T follicular helper cell (primary cell): ENCODE measurements at regions not wholly inside any gene's neighbourhood (a gene's known extent, or its start where the extent isn't known, plus 50 kb on each side); places are given as distances from the start of the nearest gene placed in this dataset.
A peak's percentile ranks its signal among the peaks of the same experiment; 100 is the strongest.

Experiments used
- DNase-seq: peaks from one replicate; pipeline ENCODE4 v3.0.0-alpha.2; 2020; ENCODE audit warnings: low read depth

DNA sequence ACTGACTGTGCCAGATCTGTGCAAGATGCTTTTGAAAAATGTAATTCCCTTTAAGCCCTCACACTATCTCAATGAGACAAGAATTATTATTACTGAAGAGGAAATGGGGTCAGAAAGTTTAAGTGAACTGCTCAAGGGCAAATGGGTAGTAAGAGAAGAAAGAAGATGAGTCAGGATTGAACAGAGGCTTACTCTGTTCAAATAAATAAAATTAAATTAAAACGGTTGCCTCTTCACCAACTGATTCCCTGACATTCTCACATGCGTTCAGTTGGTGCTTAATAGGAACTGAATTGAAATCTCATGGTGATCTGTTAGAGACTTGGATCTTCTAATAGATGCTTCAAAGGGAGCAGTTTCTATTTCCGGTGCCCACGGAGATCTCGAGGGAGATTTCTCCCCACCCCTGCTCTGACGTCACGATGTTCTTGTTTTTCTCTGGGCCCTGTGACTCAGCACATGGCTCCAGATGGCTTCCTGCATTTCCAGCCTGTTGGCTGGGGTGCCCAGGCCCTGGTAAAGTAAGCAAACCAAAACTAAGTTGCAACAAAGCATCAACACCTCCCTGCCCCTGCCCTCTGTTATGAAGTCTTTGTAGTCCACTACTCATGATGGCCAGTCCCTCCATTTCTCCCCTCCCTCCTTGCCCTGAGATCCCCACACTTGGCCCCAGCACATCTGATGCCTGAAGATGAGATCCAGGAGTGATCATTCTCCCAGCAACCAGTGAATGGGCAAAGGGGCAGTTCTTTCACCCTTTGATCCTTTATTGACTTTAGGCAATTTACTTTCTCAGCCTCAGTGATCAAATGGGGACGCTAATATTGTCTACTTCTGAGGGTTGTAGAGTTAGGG is 106.1 kb upstream of the CPEB4 start:
- DNase-seq = peak; percentile 59

DNA sequence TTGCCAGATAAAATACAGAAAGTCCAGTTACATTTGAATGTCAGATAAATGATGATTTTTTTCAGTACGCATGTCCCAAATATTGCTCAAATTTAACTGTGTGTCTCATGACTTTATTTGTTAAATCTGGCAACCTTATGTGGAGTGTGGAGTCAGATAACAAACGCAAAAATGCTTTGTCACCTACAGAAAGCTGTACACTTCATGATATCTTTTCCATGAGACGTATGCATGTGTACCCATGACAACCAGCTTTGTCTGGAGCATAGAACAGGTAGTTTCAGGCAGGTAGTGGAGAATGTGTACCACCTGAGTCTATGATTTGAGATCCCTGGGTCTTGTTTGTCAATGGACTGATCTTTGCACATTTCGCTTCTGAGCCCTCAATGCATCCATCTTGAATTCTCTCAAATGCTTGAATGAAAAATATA is 105.5 kb upstream of the CPEB4 start:
- no peak for DNase-seq

GRCh38 chr5:173783371-173783770 is 104.8 kb upstream of the CPEB4 start:
- no peak for DNase-seq

DNA sequence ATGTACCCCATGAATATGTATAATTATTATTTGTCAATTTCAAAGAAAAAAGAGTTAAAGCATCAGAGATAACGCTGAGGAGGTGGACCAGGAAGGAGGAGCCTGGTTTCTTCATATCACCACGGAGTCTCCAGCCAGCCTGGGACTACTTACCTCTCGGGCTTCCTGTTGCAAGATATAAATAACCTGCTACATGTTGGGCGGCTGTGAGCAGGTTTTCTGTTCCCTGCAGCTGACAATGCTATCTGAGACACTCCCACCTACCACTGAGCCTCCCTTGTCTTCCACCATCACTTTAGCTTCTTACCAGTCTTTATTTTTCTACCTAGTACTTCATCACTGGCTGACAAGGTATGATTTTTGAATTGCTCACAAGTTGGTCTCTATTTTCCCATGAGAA is 102.7 kb upstream of the CPEB4 start:
- DNase-seq = no peak

- no peak for DNase-seq
Observed at GRCh38 chr5:173785866-173786265, 102.3 kb upstream of the CPEB4 start.

DNA sequence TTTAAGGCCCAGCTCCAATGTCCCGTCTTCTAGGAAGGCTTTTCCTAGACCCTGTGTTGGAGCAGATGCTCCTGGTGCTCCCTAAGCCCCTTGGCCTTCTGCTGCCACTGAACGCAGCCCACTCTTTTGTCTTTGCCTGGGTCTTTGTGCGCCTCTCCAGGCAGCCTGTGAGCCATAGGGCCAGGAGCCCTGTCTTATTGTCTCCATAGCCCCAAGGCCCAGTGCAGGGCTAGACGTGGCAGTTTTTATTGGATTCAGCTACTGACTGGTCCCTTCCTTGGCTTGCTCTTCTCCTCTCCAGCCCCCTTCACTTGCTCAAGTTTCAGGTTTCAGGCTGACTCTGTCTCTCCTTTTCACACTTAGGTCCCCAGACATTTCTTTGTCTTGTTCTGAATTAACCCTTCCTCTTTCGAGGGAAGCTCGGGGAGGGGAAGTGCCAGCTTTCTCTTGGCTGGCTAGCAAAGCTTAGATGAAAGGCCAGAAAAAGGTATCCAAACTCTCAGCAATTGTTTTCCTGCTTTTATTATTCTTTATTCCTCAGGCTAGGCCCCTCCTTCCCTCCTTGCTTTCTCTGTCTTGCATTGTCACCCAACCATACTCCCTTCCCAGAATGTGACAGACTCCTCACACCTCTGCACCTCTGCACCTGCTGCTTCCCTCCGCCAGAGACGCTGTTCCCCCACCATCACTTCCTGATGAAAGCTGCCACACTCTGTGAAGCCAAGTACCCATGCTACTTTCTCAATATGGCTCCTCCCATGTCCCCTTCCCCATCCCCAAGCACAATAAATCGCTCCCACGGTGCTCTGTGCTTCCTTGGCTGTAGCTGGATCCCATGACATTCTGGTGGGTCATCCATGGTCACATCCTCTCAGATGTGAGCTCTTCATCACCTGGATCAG is 101.6 kb upstream of the CPEB4 start:
- no peak for DNase-seq

DNA sequence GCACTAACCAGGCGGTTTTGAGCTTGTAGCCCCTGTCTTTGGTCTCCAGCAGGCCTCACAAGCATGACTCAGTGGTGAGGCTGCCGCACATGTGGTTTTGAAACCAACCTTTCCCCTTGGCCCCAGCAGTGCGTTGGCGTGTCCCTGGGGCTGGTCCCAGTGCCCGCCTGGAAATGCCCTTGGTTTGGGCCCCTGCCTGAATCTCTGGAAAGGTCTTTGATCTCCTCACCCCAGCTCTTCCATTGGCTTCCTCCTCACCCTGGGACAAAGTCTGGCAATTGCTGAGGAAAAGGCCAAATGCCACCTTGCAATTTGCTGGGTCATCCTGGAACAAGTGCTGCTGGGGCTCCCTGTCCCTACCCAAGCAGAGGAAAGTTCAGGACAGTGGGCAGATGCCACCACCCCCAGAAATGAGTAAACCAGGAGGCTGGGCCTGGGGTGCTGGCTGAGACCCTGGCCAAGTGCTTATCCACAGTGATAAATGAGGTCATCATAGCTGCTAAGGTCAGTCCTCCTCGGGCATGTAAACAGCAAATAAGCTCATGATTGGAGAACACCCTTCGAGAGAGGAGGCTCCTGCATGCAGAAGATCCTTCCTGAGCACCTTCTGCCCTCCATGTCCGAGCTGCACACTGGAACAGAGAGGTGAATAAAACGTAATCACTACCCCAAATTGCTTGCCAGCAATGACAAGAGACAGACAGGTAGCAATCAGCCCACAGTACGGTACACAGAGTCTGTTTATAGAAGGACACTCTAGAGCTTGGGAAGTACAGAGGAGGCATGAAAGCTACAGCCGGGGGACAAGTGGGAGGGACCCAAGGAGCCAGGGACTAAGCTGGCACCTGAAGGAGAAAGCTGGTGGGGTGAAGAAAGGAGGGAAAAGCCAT is 98.9 kb upstream of the CPEB4 start:
- no peak for DNase-seq

DNA sequence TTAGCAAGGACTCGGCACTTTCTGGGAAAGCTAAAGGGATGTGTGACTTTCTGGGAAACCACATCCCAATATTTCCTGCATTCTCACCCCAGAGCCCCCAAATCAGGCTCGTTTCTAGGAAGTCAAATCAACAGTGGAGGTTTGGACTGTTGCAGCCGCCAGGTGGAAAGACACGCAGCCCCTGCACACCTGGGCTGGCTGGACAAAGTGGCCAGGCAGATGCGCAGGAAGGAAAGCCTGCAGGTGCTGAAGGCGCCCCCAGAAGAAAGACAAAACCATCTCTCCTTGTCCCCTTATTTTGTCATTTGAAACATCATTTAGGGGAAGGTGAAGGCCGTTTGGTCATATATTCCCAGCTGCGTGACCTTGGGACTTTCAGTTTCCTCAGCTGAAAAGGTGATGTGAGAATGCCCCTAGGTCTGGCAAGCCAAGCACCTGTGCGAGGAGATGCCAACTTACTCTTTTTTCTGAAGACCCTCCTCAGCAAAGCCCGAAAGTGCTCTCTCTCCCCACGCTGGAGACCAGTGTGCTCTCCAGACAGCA is 97.9 kb upstream of the CPEB4 start:
- DNase-seq = no peak

GRCh38 chr5:173790836-173791546 is 97.2 kb upstream of the CPEB4 start:
- DNase-seq = no peak

DNA sequence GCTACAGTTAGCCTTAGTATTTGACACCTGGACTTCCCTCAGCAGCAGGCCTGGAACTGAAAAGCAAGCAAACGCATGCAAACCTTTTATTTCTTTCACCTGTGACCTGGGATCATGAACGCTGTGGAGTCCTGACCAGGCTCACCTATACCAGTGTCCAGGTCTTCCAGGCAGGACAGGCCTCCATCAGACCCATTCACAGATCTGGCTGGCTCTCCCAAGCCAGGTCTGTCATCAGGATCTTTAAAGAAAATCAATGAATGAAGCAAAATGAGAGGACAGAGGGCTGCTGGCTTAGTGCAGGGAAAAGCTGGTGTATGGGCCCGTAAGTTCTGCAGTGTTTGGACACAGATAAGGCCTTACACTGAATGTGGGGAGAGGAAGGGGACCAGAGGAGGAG is 96.3 kb upstream of the CPEB4 start:
- no peak for DNase-seq

- no peak for DNase-seq
Observed at GRCh38 chr5:173792781-173793547, 95.2 kb upstream of the CPEB4 start.

- DNase-seq = no peak
Observed at GRCh38 chr5:173793648-173794548, 94.3 kb upstream of the CPEB4 start.

DNA sequence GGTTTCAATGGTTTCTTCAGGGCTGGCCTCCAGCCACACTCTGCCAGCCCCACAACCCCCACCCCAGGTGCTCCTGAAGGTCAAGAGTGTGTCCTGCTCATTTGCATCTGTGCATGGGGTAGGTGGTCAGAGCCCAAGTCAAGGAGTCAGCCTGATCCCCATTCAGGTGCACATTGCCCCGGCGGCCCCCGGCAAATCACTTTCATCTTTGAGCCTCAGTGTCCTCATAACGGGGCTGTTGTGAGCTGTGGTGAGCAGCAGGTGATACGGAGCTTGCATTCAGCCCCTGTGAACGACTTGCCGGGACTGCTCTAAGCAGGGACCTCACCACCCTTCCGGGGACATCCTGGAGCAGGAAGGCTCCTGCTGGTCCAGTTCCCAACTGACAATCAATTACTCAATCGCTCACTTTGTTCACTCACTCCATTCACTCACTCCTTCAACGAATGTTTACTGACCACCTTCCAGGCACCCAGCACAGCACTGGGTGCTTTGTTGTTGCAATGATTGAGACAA is 93.2 kb upstream of the CPEB4 start:
- DNase-seq = no peak

DNA sequence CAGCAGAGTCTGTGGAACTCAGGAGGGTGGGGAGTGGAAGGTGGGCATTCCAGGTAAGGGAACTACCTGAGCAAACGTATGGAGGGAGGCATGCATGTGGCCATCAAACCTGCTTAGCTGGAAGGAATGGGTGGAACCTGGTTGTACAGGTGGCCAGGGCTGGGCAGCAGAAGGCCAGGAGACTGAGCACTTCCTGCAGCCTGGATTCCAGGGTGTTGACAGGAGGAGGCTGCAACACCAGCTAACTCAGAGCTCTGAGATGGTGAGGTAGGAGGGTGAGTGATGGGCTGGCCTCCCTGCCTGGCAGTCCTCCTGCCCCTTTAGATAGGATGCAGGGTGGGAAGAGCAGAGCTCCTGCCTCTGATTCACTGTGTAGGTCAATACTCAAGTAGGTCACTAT is 92.5 kb upstream of the CPEB4 start:
- DNase-seq = no peak

DNA sequence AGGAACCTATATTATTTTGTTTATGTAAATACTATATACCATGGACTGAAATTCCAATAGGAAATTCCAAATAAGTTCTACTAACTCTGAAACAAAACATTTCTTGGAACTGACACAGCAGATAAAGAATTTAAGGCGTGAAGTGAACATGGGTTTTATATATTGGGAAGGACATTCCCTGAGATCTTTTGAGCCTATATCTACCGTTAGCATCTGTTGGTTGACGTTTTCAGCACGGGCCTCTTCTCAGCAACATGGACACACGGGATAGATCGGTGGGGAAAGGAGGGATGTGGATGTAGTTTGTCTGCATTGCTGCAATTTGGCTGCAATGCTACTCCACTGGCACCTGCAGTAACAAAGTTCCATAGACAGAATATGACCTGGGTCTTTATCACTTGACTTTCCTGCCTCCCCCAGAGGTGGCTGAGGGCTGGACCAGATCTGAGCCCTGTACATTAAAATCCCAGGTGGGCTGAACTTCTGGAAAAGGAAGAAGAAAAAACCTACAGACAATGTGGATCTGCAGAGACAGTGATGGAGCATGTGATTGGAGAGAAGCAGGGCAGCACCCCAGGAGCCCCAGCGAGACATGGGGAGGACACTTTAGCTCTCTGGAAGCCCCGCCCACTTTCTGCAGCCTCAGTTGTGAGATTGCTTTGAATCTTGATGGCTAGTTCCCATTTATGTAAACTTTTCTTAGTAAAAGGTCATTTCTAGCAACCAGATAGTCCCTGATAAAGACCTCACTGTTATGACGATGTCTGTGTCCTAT is 91.2 kb upstream of the CPEB4 start:
- DNase-seq = no peak

- no peak for DNase-seq
Observed at GRCh38 chr5:173798127-173798810, 89.9 kb upstream of the CPEB4 start.

DNA sequence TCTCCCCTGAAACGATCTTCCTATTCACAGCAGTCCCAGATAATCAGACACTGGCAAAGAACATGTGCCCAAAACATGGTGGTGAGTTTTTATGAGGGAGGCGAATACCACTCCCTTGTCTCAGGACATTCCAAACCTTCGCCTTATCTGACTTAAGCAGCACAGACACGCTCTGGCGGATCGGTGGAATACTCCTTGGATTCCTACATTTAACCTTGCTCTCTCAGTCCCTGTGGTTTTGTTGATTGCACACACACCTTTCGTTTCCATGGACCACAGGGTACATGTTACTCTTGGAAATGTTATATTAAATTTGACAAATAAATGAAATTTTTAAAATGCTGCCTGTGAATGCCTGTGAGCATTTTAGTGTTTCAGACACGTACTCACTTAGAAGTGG is 87.8 kb upstream of the CPEB4 start:
- DNase-seq = no peak

GRCh38 chr5:173801006-173801405 is 87.1 kb upstream of the CPEB4 start:
- no peak for DNase-seq
